ENCODE measurements at regions not wholly inside any gene's neighbourhood (a gene's known extent, or its start where the extent isn't known, plus 50 kb on each side); places are given as distances from the start of the nearest gene placed in this dataset.

GRCh38 chr2:224173210-224173609 is 134.1 kb upstream of the SERPINE2 start:
- Histone ChIP-seq H3K4me2 (ENCODE audit: low read length) (peak overlapping the region; percentile 44), H3K27ac (ENCODE audit: low read length) (peak overlapping the region; percentile 77), H3K9me2 (ENCODE audit: insufficient read depth, low read length) (no peaks in the 10 kb centered on the region), H3K4me3 (ENCODE audit: low read length) (peak overlapping the region; percentile 41), H2AFZ (ENCODE audit: low read depth, low read length) (no peak overlapping the region), H3K79me2 (replicated peaks; ENCODE audit: insufficient read depth, low read length) (no peaks in the 10 kb centered on the region), H3K9ac (ENCODE audit: low read length) (peak overlapping the region; percentile 35), H3F3A (ENCODE audit: insufficient read depth, low read length, poor library complexity, severe bottlenecking) (no peaks in the 10 kb centered on the region), H3K27me3 (ENCODE audit: insufficient read depth, low read depth, low read length) (no peaks in the 10 kb centered on the region), H4K20me1 (ENCODE audit: insufficient read depth) (no peaks in the 10 kb centered on the region), H3K9me3 (ENCODE audit: low read length) (no peaks in the 10 kb centered on the region), H3K36me3 (ENCODE audit: insufficient read depth, low read length) (no peaks in the 10 kb centered on the region)
- TF ChIP-seq, protein P1, sequence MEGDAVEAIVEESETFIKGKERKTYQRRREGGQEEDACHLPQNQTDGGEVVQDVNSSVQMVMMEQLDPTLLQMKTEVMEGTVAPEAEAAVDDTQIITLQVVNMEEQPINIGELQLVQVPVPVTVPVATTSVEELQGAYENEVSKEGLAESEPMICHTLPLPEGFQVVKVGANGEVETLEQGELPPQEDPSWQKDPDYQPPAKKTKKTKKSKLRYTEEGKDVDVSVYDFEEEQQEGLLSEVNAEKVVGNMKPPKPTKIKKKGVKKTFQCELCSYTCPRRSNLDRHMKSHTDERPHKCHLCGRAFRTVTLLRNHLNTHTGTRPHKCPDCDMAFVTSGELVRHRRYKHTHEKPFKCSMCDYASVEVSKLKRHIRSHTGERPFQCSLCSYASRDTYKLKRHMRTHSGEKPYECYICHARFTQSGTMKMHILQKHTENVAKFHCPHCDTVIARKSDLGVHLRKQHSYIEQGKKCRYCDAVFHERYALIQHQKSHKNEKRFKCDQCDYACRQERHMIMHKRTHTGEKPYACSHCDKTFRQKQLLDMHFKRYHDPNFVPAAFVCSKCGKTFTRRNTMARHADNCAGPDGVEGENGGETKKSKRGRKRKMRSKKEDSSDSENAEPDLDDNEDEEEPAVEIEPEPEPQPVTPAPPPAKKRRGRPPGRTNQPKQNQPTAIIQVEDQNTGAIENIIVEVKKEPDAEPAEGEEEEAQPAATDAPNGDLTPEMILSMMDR (IDR thresholded peaks at IDR 0.05; ENCODE audit: poor library complexity, severe bottlenecking): no peak
- TF ChIP-seq RAD21 (conservative IDR thresholded peaks at IDR 0.05) (no peak), EP300 (conservative IDR thresholded peaks at IDR 0.05; ENCODE audit: poor library complexity, severe bottlenecking) (no peak), TAF1 (IDR thresholded peaks at IDR 0.05; ENCODE audit: low read depth) (no peak), EZH2 (IDR thresholded peaks at IDR 0.05; ENCODE audit: borderline replicate concordance, insufficient read depth, low read length, poor library complexity, severe bottlenecking) (no peak), MXI1 (conservative IDR thresholded peaks at IDR 0.05; ENCODE audit: poor library complexity, severe bottlenecking) (no peak), POLR2AphosphoS5 (IDR thresholded peaks at IDR 0.05) (no peak), SMC3 (conservative IDR thresholded peaks at IDR 0.05; ENCODE audit: poor library complexity) (no peak)
- TF ChIP-seq, protein P2, sequence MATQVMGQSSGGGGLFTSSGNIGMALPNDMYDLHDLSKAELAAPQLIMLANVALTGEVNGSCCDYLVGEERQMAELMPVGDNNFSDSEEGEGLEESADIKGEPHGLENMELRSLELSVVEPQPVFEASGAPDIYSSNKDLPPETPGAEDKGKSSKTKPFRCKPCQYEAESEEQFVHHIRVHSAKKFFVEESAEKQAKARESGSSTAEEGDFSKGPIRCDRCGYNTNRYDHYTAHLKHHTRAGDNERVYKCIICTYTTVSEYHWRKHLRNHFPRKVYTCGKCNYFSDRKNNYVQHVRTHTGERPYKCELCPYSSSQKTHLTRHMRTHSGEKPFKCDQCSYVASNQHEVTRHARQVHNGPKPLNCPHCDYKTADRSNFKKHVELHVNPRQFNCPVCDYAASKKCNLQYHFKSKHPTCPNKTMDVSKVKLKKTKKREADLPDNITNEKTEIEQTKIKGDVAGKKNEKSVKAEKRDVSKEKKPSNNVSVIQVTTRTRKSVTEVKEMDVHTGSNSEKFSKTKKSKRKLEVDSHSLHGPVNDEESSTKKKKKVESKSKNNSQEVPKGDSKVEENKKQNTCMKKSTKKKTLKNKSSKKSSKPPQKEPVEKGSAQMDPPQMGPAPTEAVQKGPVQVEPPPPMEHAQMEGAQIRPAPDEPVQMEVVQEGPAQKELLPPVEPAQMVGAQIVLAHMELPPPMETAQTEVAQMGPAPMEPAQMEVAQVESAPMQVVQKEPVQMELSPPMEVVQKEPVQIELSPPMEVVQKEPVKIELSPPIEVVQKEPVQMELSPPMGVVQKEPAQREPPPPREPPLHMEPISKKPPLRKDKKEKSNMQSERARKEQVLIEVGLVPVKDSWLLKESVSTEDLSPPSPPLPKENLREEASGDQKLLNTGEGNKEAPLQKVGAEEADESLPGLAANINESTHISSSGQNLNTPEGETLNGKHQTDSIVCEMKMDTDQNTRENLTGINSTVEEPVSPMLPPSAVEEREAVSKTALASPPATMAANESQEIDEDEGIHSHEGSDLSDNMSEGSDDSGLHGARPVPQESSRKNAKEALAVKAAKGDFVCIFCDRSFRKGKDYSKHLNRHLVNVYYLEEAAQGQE (IDR thresholded peaks at IDR 0.05; ENCODE audit: borderline replicate concordance): no peak

- Histone ChIP-seq H3K9me3 (ENCODE audit: low read length) (no peaks in the 10 kb centered on the region), H4K20me1 (ENCODE audit: insufficient read depth) (no peaks in the 10 kb centered on the region), H3K9me2 (ENCODE audit: insufficient read depth, low read length) (no peaks in the 10 kb centered on the region), H3K27me3 (ENCODE audit: insufficient read depth, low read depth, low read length) (no peaks in the 10 kb centered on the region), H3K9ac (ENCODE audit: low read length) (no peak overlapping the region), H3K27ac (ENCODE audit: low read length) (no peak overlapping the region), H3K36me3 (ENCODE audit: insufficient read depth, low read length) (no peaks in the 10 kb centered on the region), H3K4me2 (ENCODE audit: low read length) (no peak overlapping the region), H2AFZ (ENCODE audit: low read depth, low read length) (no peak overlapping the region), H3K4me3 (ENCODE audit: low read length) (no peak overlapping the region), H3K79me2 (replicated peaks; ENCODE audit: insufficient read depth, low read length) (no peaks in the 10 kb centered on the region), H3F3A (ENCODE audit: insufficient read depth, low read length, poor library complexity, severe bottlenecking) (no peaks in the 10 kb centered on the region)
- no peak for TF ChIP-seq EZH2 (IDR thresholded peaks at IDR 0.05; ENCODE audit: borderline replicate concordance, insufficient read depth, low read length, poor library complexity, severe bottlenecking)
- TF ChIP-seq TAF1 (IDR thresholded peaks at IDR 0.05; ENCODE audit: low read depth): no peak
- no peak for TF ChIP-seq RAD21 (conservative IDR thresholded peaks at IDR 0.05)
- TF ChIP-seq, protein P2 (IDR thresholded peaks at IDR 0.05; ENCODE audit: borderline replicate concordance): no peak
- no peak for TF ChIP-seq SMC3 (conservative IDR thresholded peaks at IDR 0.05; ENCODE audit: poor library complexity)
- TF ChIP-seq, protein P1 (IDR thresholded peaks at IDR 0.05; ENCODE audit: poor library complexity, severe bottlenecking): no peak
- TF ChIP-seq EP300 (conservative IDR thresholded peaks at IDR 0.05; ENCODE audit: poor library complexity, severe bottlenecking): no peak
- no peak for TF ChIP-seq POLR2AphosphoS5 (IDR thresholded peaks at IDR 0.05)
- no peak for TF ChIP-seq MXI1 (conservative IDR thresholded peaks at IDR 0.05; ENCODE audit: poor library complexity, severe bottlenecking)
These were observed 132.1 kb upstream of the SERPINE2 start for GRCh38 chr2:224171226-224171625.

Data from neural cell (in vitro differentiated cells).